NCI-H2171 (cell line): ENCODE measurements at regions not wholly inside any gene's neighbourhood (a gene's known extent, or its start where the extent isn't known, plus 50 kb on each side); places are given as distances from the start of the nearest gene placed in this dataset.

ENCODE experiments used
- DNase-seq: peaks from one replicate; lab custom pipeline; 2025; lab: John Stamatoyannopoulos, UW

- no peak for DNase-seq
Observed at GRCh38 chr13:33953203-33953602, 135.3 kb downstream of the RFC3 start.

- no peak for DNase-seq
Observed at GRCh38 chr13:33953781-33954180, 135.8 kb downstream of the RFC3 start.

- no peak for DNase-seq
Observed at GRCh38 chr13:33956346-33956745, 138.4 kb downstream of the RFC3 start.

- DNase-seq, result no peak
Observed at GRCh38 chr13:33957497-33957905, 139.6 kb downstream of the RFC3 start.

- no peak for DNase-seq
Observed at GRCh38 chr13:33958964-33959363, 141.0 kb downstream of the RFC3 start.

- no peak for DNase-seq
Observed at GRCh38 chr13:33963134-33963533, 145.2 kb downstream of the RFC3 start.

- DNase-seq, result no peak
Observed at GRCh38 chr13:33963895-33964294, 145.9 kb downstream of the RFC3 start.

GRCh38 chr13:33968520-33969507 lies 150.9 kb downstream of the RFC3 start:
- DNase-seq, result no peak

GRCh38 chr13:33970746-33971561 lies 153.0 kb downstream of the RFC3 start:
- no peak for DNase-seq

- DNase-seq, result no peak
Observed at GRCh38 chr13:33971562-33971819, 153.5 kb downstream of the RFC3 start.

GRCh38 chr13:33973194-33973593 lies 155.2 kb downstream of the RFC3 start:
- no peak for DNase-seq

- no peak for DNase-seq
Observed at GRCh38 chr13:33976965-33977364, 159.0 kb downstream of the RFC3 start.

- DNase-seq, result no peak
Observed at GRCh38 chr13:33978653-33979052, 160.7 kb downstream of the RFC3 start.

GRCh38 chr13:33992881-33993336 lies 175.0 kb downstream of the RFC3 start:
- no peak for DNase-seq

- no peak for DNase-seq
Observed at GRCh38 chr13:33994198-33994597, 176.2 kb downstream of the RFC3 start.

GRCh38 chr13:33994826-33995502 lies 177.0 kb downstream of the RFC3 start:
- no peak for DNase-seq

GRCh38 chr13:33996636-33997035 lies 178.7 kb downstream of the RFC3 start:
- DNase-seq, result no peak

- DNase-seq, result no peak
Observed at GRCh38 chr13:33997574-33997973, 179.6 kb downstream of the RFC3 start.

- no peak for DNase-seq
Observed at GRCh38 chr13:33999811-34000605, 182.1 kb downstream of the RFC3 start.

GRCh38 chr13:34000955-34001354 lies 183.0 kb downstream of the RFC3 start:
- no peak for DNase-seq

- DNase-seq, result no peak
Observed at GRCh38 chr13:34001389-34001788, 183.4 kb downstream of the RFC3 start.

- no peak for DNase-seq
Observed at GRCh38 chr13:34002141-34002540, 184.2 kb downstream of the RFC3 start.
